Chondrocyte (in vitro differentiated cells): ENCODE measurements at regions not wholly inside any gene's neighbourhood (a gene's known extent, or its start where the extent isn't known, plus 50 kb on each side); places are given as distances from the start of the nearest gene placed in this dataset.

Experiments
- DNase-seq: peaks from one replicate; pipeline ENCODE4 v3.0.0; 2021; ENCODE audit warnings: mixed read lengths, low spot score
- H3K27ac Mint-ChIP-seq: one replicate; pipeline ENCODE4 v1.8.0; 2021; ENCODE audit warnings: mild to moderate bottlenecking, moderate library complexity, mixed read lengths; ENCODE audit not compliant: unreplicated experiment
- H3K27me3 Mint-ChIP-seq: 2 replicates; pipeline ENCODE4 v1.8.0; 2021; ENCODE audit warnings: low read depth, mixed read lengths
- H3K36me3 Mint-ChIP-seq: 2 replicates; pipeline ENCODE4 v1.8.0; 2021; ENCODE audit warnings: low read depth, mixed read lengths
- H3K4me1 Mint-ChIP-seq: 2 replicates; pipeline ENCODE4 v1.8.0; 2021; ENCODE audit warnings: low read depth, mild to moderate bottlenecking, mixed read lengths
- H3K4me3 Mint-ChIP-seq: one replicate; pipeline ENCODE4 v1.8.0; 2021; ENCODE audit warnings: mild to moderate bottlenecking, moderate library complexity, mixed read lengths; ENCODE audit not compliant: unreplicated experiment
- H3K9me3 Mint-ChIP-seq: 2 replicates; pipeline ENCODE4 v1.8.0; 2021; ENCODE audit warnings: low read depth, mixed read lengths
- TF ChIP-seq, protein P1 (sequence below): fragments of 200-600 bp; sonication (generic); IDR thresholded peaks from 2 replicates; pipeline ENCODE4 v1.5.0; 2021; ENCODE audit warnings: antibody characterized with exemption, mild to moderate bottlenecking, moderate library complexity

DNA sequence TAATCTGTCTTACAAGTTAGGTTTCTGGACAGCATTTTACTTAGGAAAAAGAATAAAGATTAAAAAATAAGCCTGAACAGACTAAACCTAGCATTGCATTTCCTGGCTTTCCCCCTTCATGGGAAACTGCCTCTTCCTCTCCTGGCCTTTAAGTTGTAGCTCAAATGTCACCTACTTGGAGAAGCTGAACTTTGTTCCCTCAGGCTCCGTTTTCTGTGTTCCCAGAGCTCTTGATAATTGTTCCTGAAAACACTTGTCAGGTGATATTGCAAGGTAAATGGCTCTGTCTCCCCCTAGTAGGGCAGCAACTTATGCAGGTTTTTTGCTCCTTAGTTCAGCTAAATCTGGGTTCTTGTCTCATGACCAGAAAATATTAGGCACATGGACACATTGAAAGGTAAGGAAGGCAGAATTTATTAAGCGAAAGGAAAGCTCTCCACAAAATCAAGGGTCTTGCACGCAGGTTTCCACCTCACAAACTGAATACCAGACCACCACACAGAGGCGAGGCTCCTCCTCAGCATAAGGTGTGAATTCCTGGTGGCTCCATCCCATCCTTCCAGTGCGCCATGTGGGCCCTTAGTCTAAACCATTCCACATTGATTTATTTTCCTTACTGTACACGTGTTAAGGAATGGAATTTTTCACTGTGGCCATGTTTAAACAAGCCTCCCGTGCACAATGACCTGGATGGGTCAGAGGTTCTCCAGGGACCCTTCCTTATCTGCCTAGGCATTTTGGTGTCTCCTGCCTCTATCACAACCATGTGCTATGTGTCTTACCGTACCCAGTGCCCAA, 229.3 kb downstream of the HNMT start:
- no peak for DNase-seq
- Mint-ChIP-seq H3K9me3 (no peaks in the 10 kb centered on the region), H3K36me3 (no peaks in the 10 kb centered on the region), H3K4me3 (no peak overlapping the region), H3K27me3 (peaks cover 28% of the 10 kb centered on the region), H3K4me1 (no peaks in the 10 kb centered on the region), H3K27ac (no peak overlapping the region)
- TF ChIP-seq, protein P1, sequence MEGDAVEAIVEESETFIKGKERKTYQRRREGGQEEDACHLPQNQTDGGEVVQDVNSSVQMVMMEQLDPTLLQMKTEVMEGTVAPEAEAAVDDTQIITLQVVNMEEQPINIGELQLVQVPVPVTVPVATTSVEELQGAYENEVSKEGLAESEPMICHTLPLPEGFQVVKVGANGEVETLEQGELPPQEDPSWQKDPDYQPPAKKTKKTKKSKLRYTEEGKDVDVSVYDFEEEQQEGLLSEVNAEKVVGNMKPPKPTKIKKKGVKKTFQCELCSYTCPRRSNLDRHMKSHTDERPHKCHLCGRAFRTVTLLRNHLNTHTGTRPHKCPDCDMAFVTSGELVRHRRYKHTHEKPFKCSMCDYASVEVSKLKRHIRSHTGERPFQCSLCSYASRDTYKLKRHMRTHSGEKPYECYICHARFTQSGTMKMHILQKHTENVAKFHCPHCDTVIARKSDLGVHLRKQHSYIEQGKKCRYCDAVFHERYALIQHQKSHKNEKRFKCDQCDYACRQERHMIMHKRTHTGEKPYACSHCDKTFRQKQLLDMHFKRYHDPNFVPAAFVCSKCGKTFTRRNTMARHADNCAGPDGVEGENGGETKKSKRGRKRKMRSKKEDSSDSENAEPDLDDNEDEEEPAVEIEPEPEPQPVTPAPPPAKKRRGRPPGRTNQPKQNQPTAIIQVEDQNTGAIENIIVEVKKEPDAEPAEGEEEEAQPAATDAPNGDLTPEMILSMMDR: no peak

DNA sequence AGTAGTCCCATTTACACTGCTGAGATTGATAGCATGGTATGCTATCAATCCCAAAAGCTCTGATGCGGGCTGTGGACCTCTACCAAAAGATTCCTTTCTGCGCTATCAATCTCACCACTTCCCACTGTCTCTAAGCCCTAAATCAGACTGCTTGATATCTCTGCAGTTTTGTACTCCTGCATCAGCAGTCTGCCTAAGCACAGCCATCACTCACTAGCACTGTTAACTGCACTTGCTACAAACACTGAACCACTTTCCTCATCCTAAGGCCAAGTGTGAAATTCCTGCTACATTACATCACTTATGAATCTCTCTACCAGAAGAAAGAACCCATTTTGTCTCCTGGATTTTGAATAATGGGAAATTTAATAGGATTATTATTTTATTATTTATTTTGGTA, 237.0 kb downstream of the HNMT start:
- TF ChIP-seq, protein P1: no peak
- Mint-ChIP-seq H3K9me3 (no peaks in the 10 kb centered on the region), H3K27me3 (peaks cover 20% of the 10 kb centered on the region), H3K27ac (no peak overlapping the region), H3K36me3 (no peaks in the 10 kb centered on the region), H3K4me3 (no peak overlapping the region), H3K4me1 (no peaks in the 10 kb centered on the region)
- no peak for DNase-seq

DNA sequence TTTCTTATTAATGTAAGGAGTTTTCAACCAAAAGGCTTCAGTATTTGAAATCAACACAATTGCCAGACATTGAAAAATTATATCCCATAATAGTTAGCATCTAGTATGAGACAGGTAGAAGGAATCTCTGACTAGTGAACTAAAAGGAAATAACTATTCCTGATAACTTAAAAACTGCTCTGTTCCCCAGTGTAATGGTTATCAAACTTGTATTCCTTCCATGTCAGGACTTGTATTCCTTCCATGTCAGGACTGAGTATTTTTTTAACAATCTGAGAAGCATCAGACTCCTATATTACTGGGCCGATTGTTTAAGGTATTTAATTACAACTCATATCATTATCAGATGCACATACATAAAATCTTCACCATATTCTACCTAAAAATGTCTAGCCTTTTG, 238.5 kb downstream of the HNMT start:
- DNase-seq: no peak
- Mint-ChIP-seq H3K27ac (no peak overlapping the region), H3K4me1 (no peaks in the 10 kb centered on the region), H3K4me3 (no peak overlapping the region), H3K36me3 (no peaks in the 10 kb centered on the region), H3K27me3 (peaks cover 11% of the 10 kb centered on the region), H3K9me3 (no peaks in the 10 kb centered on the region)
- TF ChIP-seq, protein P1: no peak

DNA sequence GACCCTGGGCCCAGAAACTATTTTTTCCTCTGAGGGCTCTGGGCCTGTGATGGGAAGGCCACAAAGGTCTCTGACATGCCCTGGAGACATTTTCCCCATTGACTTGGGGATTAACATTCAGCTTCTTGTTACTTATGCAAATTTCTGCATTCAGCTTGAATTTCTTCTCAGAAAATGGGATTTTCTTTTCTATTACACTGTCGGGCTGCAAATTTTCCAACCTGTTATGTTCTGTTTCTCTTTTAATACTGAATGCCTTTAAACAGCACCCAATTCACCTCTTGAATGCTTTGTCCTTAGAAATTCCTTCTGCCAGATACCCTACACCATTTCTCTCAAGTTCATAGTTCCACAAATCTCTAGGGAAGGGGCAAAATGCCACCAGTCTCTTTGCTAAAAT, 241.0 kb downstream of the HNMT start:
- H3K27me3 Mint-ChIP-seq: peaks cover 7% of the 10 kb centered on the region
- no peaks in the 10 kb centered on the region for H3K9me3 Mint-ChIP-seq
- TF ChIP-seq, protein P1: no peak
- no peak overlapping the region for H3K4me3 Mint-ChIP-seq
- no peak overlapping the region for H3K27ac Mint-ChIP-seq
- H3K36me3 Mint-ChIP-seq: no peaks in the 10 kb centered on the region
- DNase-seq: no peak
- H3K4me1 Mint-ChIP-seq: no peaks in the 10 kb centered on the region

DNA sequence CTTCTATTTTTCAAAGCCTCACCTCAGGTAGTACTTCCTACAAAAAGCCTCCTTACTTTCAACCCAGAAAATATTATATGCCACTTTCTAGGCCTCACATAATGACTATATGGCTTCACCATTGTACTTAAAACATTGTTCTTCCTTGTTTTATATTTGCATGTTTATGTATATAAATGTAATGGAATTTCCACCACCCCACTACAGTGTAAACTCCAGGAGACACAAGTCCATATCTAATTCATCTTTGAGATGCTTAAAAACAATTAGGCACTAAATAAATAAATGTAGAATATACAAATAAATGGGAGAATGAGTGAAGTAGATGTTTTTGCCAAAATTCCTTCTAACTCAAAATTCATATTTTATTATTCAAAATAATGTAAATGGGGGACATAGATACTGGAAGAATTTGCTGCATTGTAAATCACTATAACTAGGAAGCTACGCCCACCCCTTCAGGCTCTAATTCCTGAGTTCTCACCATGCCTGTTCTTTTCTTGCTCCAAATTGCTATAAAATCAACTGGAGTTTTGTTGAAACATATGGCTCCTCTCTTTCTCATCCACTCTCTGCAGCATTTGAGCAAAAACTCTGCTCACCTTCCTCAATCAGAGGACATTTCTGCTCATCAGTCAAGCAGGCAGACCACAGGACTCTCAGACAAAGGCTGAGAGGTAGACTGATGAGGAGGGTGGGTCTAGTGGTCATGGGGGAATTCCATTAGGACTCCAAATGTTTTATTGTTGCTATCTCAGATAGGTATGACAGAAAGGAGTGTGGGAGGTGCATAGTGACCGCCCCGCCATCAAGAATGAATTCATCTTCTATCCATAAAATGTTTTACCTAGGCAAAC, 243.0 kb downstream of the HNMT start:
- Mint-ChIP-seq H3K4me1 (no peaks in the 10 kb centered on the region), H3K9me3 (no peaks in the 10 kb centered on the region), H3K4me3 (no peak overlapping the region), H3K36me3 (no peaks in the 10 kb centered on the region), H3K27me3 (peaks cover 12% of the 10 kb centered on the region), H3K27ac (no peak overlapping the region)
- TF ChIP-seq, protein P1: no peak
- DNase-seq: no peak
